Trophoblast cell (in vitro differentiated cells and primary cell): ENCODE measurements at regions not wholly inside any gene's neighbourhood (a gene's known extent, or its start where the extent isn't known, plus 50 kb on each side); places are given as distances from the start of the nearest gene placed in this dataset.

Experiments used
- DNase-seq, 2 donors: peaks; one replicate each; pipeline ENCODE4 v3.0.0-alpha.2; 2016
- H2AFZ ChIP-seq: 2 replicates; pipeline ENCODE4 v1.6.1; 2013; ENCODE audit warnings: low read length, moderate library complexity, mild to moderate bottlenecking; ENCODE audit not compliant: insufficient read depth, poor library complexity
- H2AK5ac ChIP-seq: 2 replicates; pipeline ENCODE4 v1.6.1; 2013; ENCODE audit warnings: mild to moderate bottlenecking, low read length
- H2BK120ac ChIP-seq: 2 replicates; pipeline ENCODE4 v1.6.1; 2013; ENCODE audit warnings: low read length, mild to moderate bottlenecking, moderate library complexity; ENCODE audit not compliant: insufficient read depth, poor library complexity
- H2BK12ac ChIP-seq: 2 replicates; pipeline ENCODE4 v1.6.1; 2013; ENCODE audit warnings: mild to moderate bottlenecking, low read length, moderate library complexity
- H2BK5ac ChIP-seq: 2 replicates; pipeline ENCODE4 v1.6.1; 2013; ENCODE audit warnings: low read length, low read depth, moderate library complexity, mild to moderate bottlenecking; ENCODE audit not compliant: poor library complexity
- H3K14ac ChIP-seq: 2 replicates; pipeline ENCODE4 v1.6.1; 2013; ENCODE audit warnings: mild to moderate bottlenecking, low read length
- H3K18ac ChIP-seq: 2 replicates; pipeline ENCODE4 v1.6.1; 2013; ENCODE audit warnings: mild to moderate bottlenecking, low read length
- H3K23ac ChIP-seq: 2 replicates; pipeline ENCODE4 v1.6.1; 2013; ENCODE audit warnings: low read length
- H3K27ac ChIP-seq: 2 replicates; pipeline ENCODE4 v1.5.1; 2013; ENCODE audit warnings: low read depth, mild to moderate bottlenecking, inconsistent platforms, low read length, moderate library complexity
- H3K27me3 ChIP-seq: 2 replicates; pipeline ENCODE4 v1.6.1; 2013; ENCODE audit warnings: inconsistent platforms, mild to moderate bottlenecking, low read length, moderate library complexity; ENCODE audit not compliant: insufficient read depth
- H3K36me3 ChIP-seq, 2 experiments: 1 replicate in 1 of 2; 2 replicates in 1 of 2; pipeline ENCODE4 v1.6.1; 2013; ENCODE audit warnings: low read length in 2 of 2, mild to moderate bottlenecking in 2 of 2, moderate library complexity in 1 of 2; ENCODE audit not compliant: insufficient read depth in 2 of 2, control insufficient read depth in 1 of 2
- H3K4ac ChIP-seq: 2 replicates; pipeline ENCODE4 v1.6.1; 2013; ENCODE audit warnings: low read depth, mild to moderate bottlenecking, low read length, moderate library complexity
- H3K4me1 ChIP-seq, 2 experiments: 1 replicate in 1 of 2; 2 replicates in 1 of 2; pipeline ENCODE4 v1.6.1; 2013; ENCODE audit warnings: low read length in 2 of 2, mild to moderate bottlenecking in 2 of 2, moderate library complexity in 1 of 2; ENCODE audit not compliant: insufficient read depth in 2 of 2, control insufficient read depth in 1 of 2
- H3K4me2 ChIP-seq: 2 replicates; pipeline ENCODE4 v1.6.1; 2013; ENCODE audit warnings: inconsistent platforms, mild to moderate bottlenecking, low read length, moderate library complexity
- H3K4me3 ChIP-seq: 2 replicates; pipeline ENCODE4 v1.5.1; 2013; ENCODE audit warnings: mild to moderate bottlenecking, low read depth, low read length, inconsistent platforms
- H3K79me1 ChIP-seq: one replicate; pipeline ENCODE4 v1.6.1; 2013; ENCODE audit warnings: low read length
- H3K79me2 ChIP-seq: 2 replicates; pipeline ENCODE4 v1.6.1; 2013; ENCODE audit warnings: low read length, mild to moderate bottlenecking; ENCODE audit not compliant: control insufficient read depth, insufficient read depth, poor library complexity
- H3K9ac ChIP-seq: 2 replicates; pipeline ENCODE4 v1.6.1; 2013; ENCODE audit warnings: mild to moderate bottlenecking, low read length
- H3K9me3 ChIP-seq: 2 replicates; pipeline ENCODE4 v1.6.1; 2013; ENCODE audit warnings: low read depth, mild to moderate bottlenecking, control low read depth, inconsistent platforms, low read length; ENCODE audit not compliant: insufficient read depth
- H4K12ac ChIP-seq: 2 replicates; pipeline ENCODE4 v1.6.1; 2013; ENCODE audit warnings: low read depth, mild to moderate bottlenecking, low read length, moderate library complexity
- H4K8ac ChIP-seq: 2 replicates; pipeline ENCODE4 v1.6.1; 2013; ENCODE audit warnings: low read depth, mild to moderate bottlenecking, low read length, moderate library complexity
- H4K91ac ChIP-seq: one replicate; pipeline ENCODE4 v1.6.1; 2013; ENCODE audit warnings: low read depth, mild to moderate bottlenecking, low read length, moderate library complexity
- WGBS: extraction: QIAGEN DNeasy Blood & Tissue Kit; methylation state at CpG from one replicate; pipeline ENCODE4 v1.1.7; 2013; ENCODE audit warnings: missing lambda C conversion rate; ENCODE audit not compliant: insufficient read length, insufficient coverage; ENCODE audit errors: extremely low coverage; 5-methylcytosine and 5-hydroxymethylcytosine counted together

DNA sequence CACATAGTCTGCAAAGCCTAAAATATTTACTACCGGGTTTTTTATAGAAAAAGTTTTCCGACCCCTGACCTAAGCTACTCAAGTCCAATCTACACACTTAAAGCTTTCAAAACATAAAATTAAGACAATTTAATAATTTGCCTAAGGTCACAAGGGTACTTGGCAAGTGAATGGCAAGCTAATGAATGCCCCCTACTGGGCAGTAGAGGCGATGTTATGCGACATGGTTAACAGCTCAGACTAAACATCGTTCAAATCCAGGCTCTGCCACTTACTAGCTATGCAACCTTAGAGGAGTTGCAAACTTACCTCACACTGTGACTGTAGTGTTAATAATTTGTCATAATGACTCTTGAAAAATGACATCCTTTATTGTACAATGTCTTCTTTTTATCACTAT is 317.2 kb upstream of the NFIA start:
- Histone ChIP-seq H2BK12ac (no peak overlapping the region), H2AFZ (no peak overlapping the region), H2AK5ac (no peak overlapping the region), H3K4me1 (no peaks in the 10 kb centered on the region), H3K4me3 (no peak overlapping the region), H4K8ac (no peak overlapping the region), H3K36me3 (no peaks in the 10 kb centered on the region), H3K23ac (no peak overlapping the region), H3K9ac (no peak overlapping the region), H2BK5ac (no peak overlapping the region), H4K91ac (no peak overlapping the region), H3K4me2 (no peak overlapping the region), H3K4ac (no peak overlapping the region), H3K27ac (no peak overlapping the region), H3K79me1 (no peaks in the 10 kb centered on the region), H4K12ac (no peak overlapping the region), H2BK120ac (no peak overlapping the region), H3K14ac (no peak overlapping the region), H3K18ac (no peak overlapping the region), H3K9me3 (peaks cover 2% of the 10 kb centered on the region), H3K79me2 (no peaks in the 10 kb centered on the region), H3K27me3 (no peaks in the 10 kb centered on the region)
- WGBS, result no CpG with 5 or more reads among the region's 5 CpGs
- DNase-seq, result peak; percentile 29 to 69

GRCh38 chr1:60764489-60764888 is 317.9 kb upstream of the NFIA start:
- no peak overlapping the region for H4K8ac ChIP-seq
- H3K23ac ChIP-seq, result no peak overlapping the region
- H3K79me2 ChIP-seq, result no peaks in the 10 kb centered on the region
- no peak overlapping the region for H2AFZ ChIP-seq
- H2BK120ac ChIP-seq, result no peak overlapping the region
- H3K9me3 ChIP-seq, result peaks cover 2% of the 10 kb centered on the region
- H3K4me1 ChIP-seq, result no peaks in the 10 kb centered on the region
- H3K27me3 ChIP-seq, result no peaks in the 10 kb centered on the region
- no peak overlapping the region for H3K4me2 ChIP-seq
- H2BK5ac ChIP-seq, result no peak overlapping the region
- H2AK5ac ChIP-seq, result no peak overlapping the region
- no peak overlapping the region for H3K14ac ChIP-seq
- no peak overlapping the region for H3K4ac ChIP-seq
- no peak overlapping the region for H4K91ac ChIP-seq
- no peak overlapping the region for H4K12ac ChIP-seq
- H3K4me3 ChIP-seq, result no peak overlapping the region
- no peak for DNase-seq
- H3K36me3 ChIP-seq, result no peaks in the 10 kb centered on the region
- H2BK12ac ChIP-seq, result no peak overlapping the region
- no peak overlapping the region for H3K9ac ChIP-seq
- H3K27ac ChIP-seq, result no peak overlapping the region
- no peaks in the 10 kb centered on the region for H3K79me1 ChIP-seq
- no CpG with 5 or more reads among the region's 3 CpGs for WGBS
- H3K18ac ChIP-seq, result no peak overlapping the region

- no peak overlapping the region for H4K12ac ChIP-seq
- no peaks in the 10 kb centered on the region for H3K27me3 ChIP-seq
- H4K8ac ChIP-seq, result no peak overlapping the region
- H4K91ac ChIP-seq, result no peak overlapping the region
- H3K4me1 ChIP-seq, result no peaks in the 10 kb centered on the region
- peaks cover 2% of the 10 kb centered on the region for H3K9me3 ChIP-seq
- H3K36me3 ChIP-seq, result no peaks in the 10 kb centered on the region
- no peak overlapping the region for H3K27ac ChIP-seq
- no peak for DNase-seq
- H2AK5ac ChIP-seq, result no peak overlapping the region
- H3K4ac ChIP-seq, result no peak overlapping the region
- no peak overlapping the region for H2AFZ ChIP-seq
- H2BK120ac ChIP-seq, result no peak overlapping the region
- no peaks in the 10 kb centered on the region for H3K79me2 ChIP-seq
- H3K18ac ChIP-seq, result no peak overlapping the region
- H2BK12ac ChIP-seq, result no peak overlapping the region
- H3K9ac ChIP-seq, result no peak overlapping the region
- H3K4me2 ChIP-seq, result no peak overlapping the region
- H3K4me3 ChIP-seq, result no peak overlapping the region
- no peak overlapping the region for H3K23ac ChIP-seq
- H3K14ac ChIP-seq, result no peak overlapping the region
- no peak overlapping the region for H2BK5ac ChIP-seq
- no peaks in the 10 kb centered on the region for H3K79me1 ChIP-seq
These were observed 318.6 kb upstream of the NFIA start for GRCh38 chr1:60763741-60764140.

DNA sequence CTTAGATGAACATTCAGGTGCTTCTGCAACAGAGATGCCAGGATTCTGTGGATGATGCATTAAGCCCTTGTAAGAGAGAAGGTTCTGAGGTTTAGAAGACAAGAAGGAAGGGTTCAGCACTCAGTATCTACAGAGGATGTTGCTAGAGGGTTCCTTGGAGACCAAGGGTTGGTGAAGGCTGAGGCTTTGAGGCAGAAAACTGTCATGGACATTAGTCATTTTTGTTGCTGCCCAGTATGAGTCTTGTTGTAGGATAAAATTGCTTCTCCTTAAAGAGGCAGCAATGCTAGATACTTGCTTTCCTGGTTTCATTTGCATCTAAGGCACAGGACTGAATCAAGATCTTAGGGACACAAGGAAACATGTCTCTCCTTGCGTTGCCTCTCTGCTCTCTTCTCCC is 319.4 kb upstream of the NFIA start:
- no peak overlapping the region for H3K4me3 ChIP-seq
- H4K8ac ChIP-seq, result no peak overlapping the region
- no peaks in the 10 kb centered on the region for H3K36me3 ChIP-seq
- H3K4me1 ChIP-seq, result no peaks in the 10 kb centered on the region
- no peak overlapping the region for H3K23ac ChIP-seq
- H3K79me1 ChIP-seq, result no peaks in the 10 kb centered on the region
- no peak overlapping the region for H2AFZ ChIP-seq
- peaks cover 2% of the 10 kb centered on the region for H3K9me3 ChIP-seq
- no peak overlapping the region for H3K4ac ChIP-seq
- H2BK12ac ChIP-seq, result no peak overlapping the region
- no peak overlapping the region for H2AK5ac ChIP-seq
- no peak overlapping the region for H3K18ac ChIP-seq
- H2BK5ac ChIP-seq, result no peak overlapping the region
- H4K12ac ChIP-seq, result no peak overlapping the region
- no peak overlapping the region for H3K4me2 ChIP-seq
- no peak for DNase-seq
- H3K27me3 ChIP-seq, result no peaks in the 10 kb centered on the region
- H4K91ac ChIP-seq, result no peak overlapping the region
- no peak overlapping the region for H3K27ac ChIP-seq
- no CpG with 5 or more reads among the region's 1 CpG for WGBS
- H3K9ac ChIP-seq, result no peak overlapping the region
- H3K14ac ChIP-seq, result no peak overlapping the region
- H3K79me2 ChIP-seq, result no peaks in the 10 kb centered on the region
- H2BK120ac ChIP-seq, result no peak overlapping the region

DNA sequence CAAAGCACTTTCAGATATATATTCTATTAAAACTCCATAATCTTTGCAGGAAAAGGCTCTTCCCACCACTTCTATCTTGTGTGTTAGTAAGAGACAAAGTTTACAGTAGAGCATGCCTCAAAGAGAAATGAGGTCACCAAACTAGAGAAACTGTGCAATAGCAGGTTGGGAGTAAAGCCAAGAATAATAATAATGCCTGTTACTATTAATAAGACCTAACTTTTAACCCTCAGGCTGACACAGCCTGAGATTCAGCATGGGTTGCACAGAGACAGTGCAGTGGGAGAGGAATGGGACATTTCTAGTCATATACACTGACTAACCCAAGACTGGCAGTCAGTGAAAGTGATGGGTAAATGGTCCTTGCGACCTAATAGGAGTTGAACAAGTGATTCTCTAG is 320.2 kb upstream of the NFIA start:
- Histone ChIP-seq H3K23ac (no peak overlapping the region), H4K8ac (no peak overlapping the region), H3K9me3 (peaks cover 2% of the 10 kb centered on the region), H3K4ac (no peak overlapping the region), H4K91ac (no peak overlapping the region), H2AFZ (no peak overlapping the region), H3K27me3 (no peaks in the 10 kb centered on the region), H2AK5ac (no peak overlapping the region), H3K18ac (no peak overlapping the region), H3K36me3 (no peaks in the 10 kb centered on the region), H3K79me1 (no peaks in the 10 kb centered on the region), H3K4me2 (no peak overlapping the region), H2BK12ac (no peak overlapping the region), H2BK120ac (no peak overlapping the region), H4K12ac (no peak overlapping the region), H2BK5ac (no peak overlapping the region), H3K14ac (no peak overlapping the region), H3K9ac (no peak overlapping the region), H3K4me1 (no peaks in the 10 kb centered on the region), H3K27ac (no peak overlapping the region), H3K4me3 (no peak overlapping the region), H3K79me2 (no peaks in the 10 kb centered on the region)
- no CpG with 5 or more reads among the region's 1 CpG for WGBS
- DNase-seq, result no peak
